Testis (tissue), 2 donors: ENCODE measurements at regions not wholly inside any gene's neighbourhood (a gene's known extent, or its start where the extent isn't known, plus 50 kb on each side); places are given as distances from the start of the nearest gene placed in this dataset.
"Not testable (repeated sequence)": the region's sequence is repeated elsewhere in the genome, so short reads cannot be mapped to it uniquely, and the experiment has no call there.

Experiments used
- DNase-seq: peaks from one replicate; pipeline ENCODE4 v3.0.0-alpha.2; 2019
- H3K27ac ChIP-seq, 2 donors: fragments of 200-600 bp; sonication (generic); one replicate each; pipeline ENCODE4 v1.5.1; 2019
- H3K27me3 ChIP-seq: fragments of 200-600 bp; sonication (generic); one replicate; pipeline ENCODE4 v1.5.1; 2019
- H3K36me3 ChIP-seq: fragments of 200-600 bp; sonication (generic); one replicate; pipeline ENCODE4 v1.5.1; 2017; ENCODE audit warnings: low read depth; ENCODE audit errors: missing control alignments
- H3K4me1 ChIP-seq: fragments of 200-600 bp; sonication (generic); one replicate; pipeline ENCODE4 v1.5.1; 2019
- H3K4me3 ChIP-seq, 2 donors: fragments of 200-600 bp; sonication (generic); one replicate each; pipeline ENCODE4 v1.5.1; 2017 to 2019
- H3K9me3 ChIP-seq: fragments of 200-600 bp; sonication (generic); one replicate; pipeline ENCODE4 v1.5.1; 2017
- CTCF ChIP-seq, 3 experiments: fragments of 450-650 bp in 2 of 3; fragments of 200-600 bp in 1 of 3; sonication (generic) in 1 of 3; IDR thresholded peaks; one replicate each; pipeline ENCODE4 v1.5.1; 2016 to 2019; ENCODE audit warnings: antibody characterized with exemption in 3 of 3, mild to moderate bottlenecking in 2 of 3, moderate library complexity in 1 of 3
- POLR2A ChIP-seq: fragments of 450-650 bp; IDR thresholded peaks from one replicate; pipeline ENCODE4 v1.6.1; 2017; ENCODE audit warnings: antibody characterized with exemption, mild to moderate bottlenecking, moderate library complexity
- WGBS, 2 donors: methylation state at CpG; one replicate each; pipeline ENCODE4 v1.1.5; 2018; 5-methylcytosine and 5-hydroxymethylcytosine counted together
- intact Hi-C: fragments of 100-400 bp; cut with DNase I; formaldehyde crosslinking; loops from one replicate; pipeline ENCODE4 v1.15.1; 2023; ENCODE audit warnings: low total_unique reads

DNA sequence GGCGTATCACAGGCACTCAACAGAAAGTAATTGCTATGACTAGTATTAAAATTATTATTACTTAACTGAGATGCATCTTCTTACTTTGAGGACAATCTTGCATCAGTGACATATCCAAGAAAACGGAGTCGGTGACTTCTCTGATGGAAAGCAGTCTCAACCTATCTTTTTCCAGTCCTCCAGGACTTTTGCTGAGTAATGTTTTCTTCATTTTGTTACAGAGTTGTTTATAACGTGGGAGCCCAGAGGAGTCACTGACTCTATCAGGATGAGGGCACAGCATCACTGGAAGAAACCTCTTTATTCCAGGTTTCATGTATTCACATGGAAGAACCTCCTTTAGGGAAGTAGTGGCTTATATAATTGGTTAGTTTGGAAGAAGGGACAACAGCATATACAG is 51.5 kb upstream of the MELK start:
- WGBS, 2 donors, result 73 to 78% methylated on average over 4 of the region's 4 CpGs
- TF ChIP-seq CTCF (IDR thresholded peaks at IDR 0.05), result no peak
- TF ChIP-seq POLR2A, result no peak
- H3K4me3 ChIP-seq, result no peak overlapping the region

GRCh38 chr9:36517131-36517530 is 55.6 kb upstream of the MELK start:
- DNase-seq, result no peak
- Histone ChIP-seq H3K27me3 (no peaks in the 10 kb centered on the region), H3K36me3 (no peaks in the 10 kb centered on the region), H3K9me3 (no peaks in the 10 kb centered on the region), H3K4me3 (no peak overlapping the region), H3K27ac (no peak overlapping the region), H3K4me1 (no peaks in the 10 kb centered on the region)
- intact Hi-C loops, result no loop called here
- TF ChIP-seq CTCF (IDR thresholded peaks at IDR 0.05) (no peak), POLR2A (no peak)

More for the DNA sequence above, 51.5 kb upstream of the MELK start:
- no peak for DNase-seq
- H3K27me3 ChIP-seq, result no peaks in the 10 kb centered on the region
- intact Hi-C loops, result no loop called here
- no peaks in the 10 kb centered on the region for H3K4me1 ChIP-seq
- no peaks in the 10 kb centered on the region for H3K36me3 ChIP-seq
- H3K27ac ChIP-seq, result no peak overlapping the region
- no peaks in the 10 kb centered on the region for H3K9me3 ChIP-seq

DNA sequence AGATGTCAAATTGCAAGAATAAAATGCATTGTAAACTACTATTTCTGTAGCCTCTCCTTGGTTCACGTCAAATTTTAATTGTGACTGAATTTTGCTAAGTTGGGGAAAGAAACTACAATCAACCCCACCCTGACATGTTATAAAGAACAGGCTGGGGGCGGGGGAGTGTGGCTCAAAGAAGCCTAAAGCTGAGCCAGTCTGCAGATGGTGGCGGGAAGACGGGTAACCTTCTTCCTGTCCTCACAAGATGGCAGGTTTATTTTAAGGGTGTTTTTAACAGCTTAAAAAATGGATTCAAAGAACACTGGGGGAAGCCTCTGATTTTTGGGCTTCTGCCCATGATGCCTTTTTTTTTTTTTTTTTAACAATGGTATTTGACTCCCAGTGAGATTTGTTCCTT is 68.5 kb upstream of the MELK start:
- 82 to 90% methylated on average over 4 of the region's 4 CpGs for WGBS, 2 donors
- no peak for DNase-seq

GRCh38 chr9:36503172-36504088 is 69.3 kb upstream of the MELK start:
- H3K27ac ChIP-seq, result no peak overlapping the region
- WGBS, 2 donors, result 91 to 97% methylated on average over 6 of the region's 6 CpGs
- TF ChIP-seq POLR2A (no peak), CTCF (IDR thresholded peaks at IDR 0.05) (no peak)
- H3K27me3 ChIP-seq, result no peaks in the 10 kb centered on the region
- intact Hi-C loops, result no loop called here
- H3K4me3 ChIP-seq, result no peak overlapping the region
- no peaks in the 10 kb centered on the region for H3K36me3 ChIP-seq
- no peak for DNase-seq
- H3K4me1 ChIP-seq, result no peaks in the 10 kb centered on the region
- H3K9me3 ChIP-seq, result no peaks in the 10 kb centered on the region

More for the DNA sequence above, 68.5 kb upstream of the MELK start:
- H3K36me3 ChIP-seq, result no peaks in the 10 kb centered on the region
- H3K27ac ChIP-seq, result no peak overlapping the region
- H3K27me3 ChIP-seq, result no peaks in the 10 kb centered on the region
- intact Hi-C loops, result no loop called here
- no peaks in the 10 kb centered on the region for H3K4me1 ChIP-seq
- TF ChIP-seq CTCF (IDR thresholded peaks at IDR 0.05) (no peak), POLR2A (no peak)
- H3K9me3 ChIP-seq, result no peaks in the 10 kb centered on the region
- no peak overlapping the region for H3K4me3 ChIP-seq

- 88 to 94% methylated on average over 3 of the region's 3 CpGs for WGBS, 2 donors
- no peaks in the 10 kb centered on the region for H3K27me3 ChIP-seq
- H3K4me1 ChIP-seq, result no peaks in the 10 kb centered on the region
- no peak overlapping the region for H3K4me3 ChIP-seq
- no peak for DNase-seq
- no peaks in the 10 kb centered on the region for H3K36me3 ChIP-seq
- intact Hi-C loops, result no loop called here
- H3K27ac ChIP-seq, result no peak overlapping the region
- no peak for TF ChIP-seq CTCF (IDR thresholded peaks at IDR 0.05)
- no peak for TF ChIP-seq POLR2A
- H3K9me3 ChIP-seq, result no peaks in the 10 kb centered on the region
Observed at GRCh38 chr9:36501727-36502126, 71.0 kb upstream of the MELK start.

DNA sequence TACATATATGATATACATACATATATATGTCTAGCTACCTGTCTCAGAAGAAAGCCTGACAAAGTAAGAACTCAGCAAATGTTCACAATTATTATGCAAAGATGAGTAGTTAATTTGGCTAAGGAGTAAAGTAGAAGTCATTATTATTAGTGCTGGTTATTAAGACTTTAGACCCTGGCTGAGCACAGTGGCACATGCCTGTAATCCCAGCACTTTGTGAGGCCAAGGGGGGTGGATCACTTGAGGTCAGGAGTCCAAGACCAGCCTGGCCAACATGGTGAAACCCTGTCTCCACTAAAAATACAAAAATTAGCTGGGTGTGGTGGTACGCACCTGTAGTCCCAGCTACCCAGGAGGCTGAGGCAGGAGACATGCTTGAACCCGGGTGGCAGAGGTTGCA is 71.8 kb upstream of the MELK start:
- DNase-seq, H3K36me3 ChIP-seq, H3K27me3 ChIP-seq, H3K4me3 ChIP-seq, intact Hi-C loops, H3K4me1 ChIP-seq, H3K9me3 ChIP-seq, H3K27ac ChIP-seq: not testable (repeated sequence)
- 83 to 88% methylated on average over 2 of the region's 2 CpGs for WGBS, 2 donors
